ENCODE measurements at regions not wholly inside any gene's neighbourhood (a gene's known extent, or its start where the extent isn't known, plus 50 kb on each side); places are given as distances from the start of the nearest gene placed in this dataset.

- DNase-seq, result no peak
Measured at GRCh38 chr2:62369541-62370202, 136.3 kb downstream of the TMEM17 start.

- DNase-seq, result no peak
Measured at GRCh38 chr2:62364791-62365528, 141.0 kb downstream of the TMEM17 start.

GRCh38 chr2:62363166-62363565, 142.8 kb downstream of the TMEM17 start:
- DNase-seq, result no peak

GRCh38 chr2:62362561-62362960, 143.4 kb downstream of the TMEM17 start:
- no peak for DNase-seq

GRCh38 chr2:62361964-62362363, 144.0 kb downstream of the TMEM17 start:
- DNase-seq, result no peak

GRCh38 chr2:62354771-62355561, 151.0 kb downstream of the TMEM17 start:
- no peak for DNase-seq

GRCh38 chr2:62352031-62352430, 154.0 kb downstream of the TMEM17 start:
- no peak for DNase-seq

- no peak for DNase-seq
Measured at GRCh38 chr2:62349788-62350187, 153.9 kb downstream of the B3GNT2 start.

- no peak for DNase-seq
Measured at GRCh38 chr2:62348700-62349099, 152.8 kb downstream of the B3GNT2 start.

- no peak for DNase-seq
Measured at GRCh38 chr2:62347563-62348270, 151.8 kb downstream of the B3GNT2 start.

- DNase-seq, result no peak
Measured at GRCh38 chr2:62344472-62344871, 148.6 kb downstream of the B3GNT2 start.

- no peak for DNase-seq
Measured at GRCh38 chr2:62343636-62344337, 147.9 kb downstream of the B3GNT2 start.

- DNase-seq, result no peak
Measured at GRCh38 chr2:62343206-62343605, 147.3 kb downstream of the B3GNT2 start.

GRCh38 chr2:62340994-62341484, 145.1 kb downstream of the B3GNT2 start:
- DNase-seq, result peak; percentile 7

GRCh38 chr2:62339837-62340236, 143.9 kb downstream of the B3GNT2 start:
- DNase-seq, result no peak

- no peak for DNase-seq
Measured at GRCh38 chr2:62339413-62339812, 143.5 kb downstream of the B3GNT2 start.

GRCh38 chr2:62338111-62338510, 142.2 kb downstream of the B3GNT2 start:
- peak; percentile 17 for DNase-seq

GRCh38 chr2:62337403-62337802, 141.5 kb downstream of the B3GNT2 start:
- no peak for DNase-seq

GRCh38 chr2:62335612-62336011, 139.7 kb downstream of the B3GNT2 start:
- no peak for DNase-seq

GRCh38 chr2:62334440-62335058, 138.6 kb downstream of the B3GNT2 start:
- no peak for DNase-seq

- DNase-seq, result no peak
Measured at GRCh38 chr2:62334009-62334408, 138.1 kb downstream of the B3GNT2 start.
